Left lung (tissue), 4 donors: ENCODE measurements at regions not wholly inside any gene's neighbourhood (a gene's known extent, or its start where the extent isn't known, plus 50 kb on each side); places are given as distances from the start of the nearest gene placed in this dataset.
A peak's percentile ranks its signal among the peaks of the same experiment; 100 is the strongest.

ENCODE experiments used
- ATAC-seq: fragments of 200-7000 bp; cut with Tn5 transposase; one replicate; pipeline ENCODE4 v1.9.1; 2020; ENCODE audit warnings: moderate library complexity
- DNase-seq, 4 donors: peaks; one replicate each; pipeline ENCODE4 v3.0.0-alpha.2; 2013 to 2020
- H3K27ac ChIP-seq, 2 donors: fragments of 200-600 bp; sonication (generic) in 1 of 2; one replicate each; pipeline versions ENCODE4 v1.5.0 to v1.8.0; 2020 to 2021
- H3K27me3 ChIP-seq, 2 donors: fragments of 200-600 bp; sonication (generic) in 1 of 2; one replicate each; pipeline versions ENCODE4 v1.5.0 to v1.8.0; 2020 to 2021
- H3K36me3 ChIP-seq, 2 donors: fragments of 200-600 bp; sonication (generic) in 1 of 2; one replicate each; pipeline versions ENCODE4 v1.5.0 to v1.8.0; 2020 to 2021
- H3K4me1 ChIP-seq, 2 donors: fragments of 200-600 bp; one replicate each; pipeline ENCODE4 v1.8.0; 2021
- H3K4me3 ChIP-seq, 2 donors: fragments of 200-600 bp; sonication (generic) in 1 of 2; one replicate each; pipeline versions ENCODE4 v1.5.0 to v1.8.0; 2020 to 2021; ENCODE audit warnings: mild to moderate bottlenecking in 1 of 2
- H3K9me3 ChIP-seq, 2 donors: fragments of 200-600 bp; sonication (generic) in 1 of 2; one replicate each; pipeline versions ENCODE4 v1.5.0 to v1.8.0; 2020 to 2021
- CTCF ChIP-seq, 2 donors: fragments of 200-600 bp; sonication (generic) in 1 of 2; IDR thresholded peaks; one replicate each; pipeline versions ENCODE4 v1.5.0 to v1.8.0; 2021; ENCODE audit warnings: antibody characterized with exemption in 2 of 2
- intact Hi-C, 2 donors: fragments of 100-400 bp; cut with DNase I; formaldehyde crosslinking; loops; one replicate each; pipeline versions ENCODE4 v1.11.2 to v1.14.2; 2022
- donor health status: DM: no; HTN: yes; CAD: no.
- donor health status: DM: no; HTN: no; CAD: no.

GRCh38 chr6:156065849-156066248 is 610.2 kb upstream of the NOX3 start:
- Histone ChIP-seq H3K4me3 (no peak overlapping the region), H3K27ac (no peak overlapping the region), H3K9me3 (no peaks in the 10 kb centered on the region), H3K27me3 (no peaks in the 10 kb centered on the region), H3K36me3 (no peaks in the 10 kb centered on the region), H3K4me1 (no peaks in the 10 kb centered on the region)
- intact Hi-C loops, result no loop called here
- no peak for ATAC-seq
- no peak for TF ChIP-seq CTCF (IDR thresholded peaks at IDR 0.05)
- no peak for DNase-seq

GRCh38 chr6:156062091-156062563 is 606.5 kb upstream of the NOX3 start:
- intact Hi-C loops, result no loop called here
- H3K36me3 ChIP-seq, result no peaks in the 10 kb centered on the region
- no peak overlapping the region for H3K27ac ChIP-seq

GRCh38 chr6:156061465-156061864 is 605.8 kb upstream of the NOX3 start:
- ATAC-seq (no peak), DNase-seq (no peak)
- H3K9me3 ChIP-seq, result peaks cover 0 to 1% of the 10 kb centered on the region in 2 donors
- H3K27me3 ChIP-seq, result no peaks in the 10 kb centered on the region
- no peaks in the 10 kb centered on the region for H3K4me1 ChIP-seq
- H3K27ac ChIP-seq, result no peak overlapping the region
- no peak for TF ChIP-seq CTCF (IDR thresholded peaks at IDR 0.05)
- intact Hi-C loops, result no loop called here
- H3K4me3 ChIP-seq, result no peak overlapping the region
- no peaks in the 10 kb centered on the region for H3K36me3 ChIP-seq

More at GRCh38 chr6:156062091-156062563, 606.5 kb upstream of the NOX3 start:
- Histone ChIP-seq H3K4me1 (no peaks in the 10 kb centered on the region), H3K4me3 (no peak overlapping the region), H3K9me3 (no peaks in the 10 kb centered on the region), H3K27me3 (no peaks in the 10 kb centered on the region)
- no peak for ATAC-seq
- TF ChIP-seq CTCF (IDR thresholded peaks at IDR 0.05), result no peak
- peak in 2 of 4 donors; percentile 53 to 57 for DNase-seq

- ATAC-seq (no peak), DNase-seq (no peak)
- Histone ChIP-seq H3K36me3 (no peaks in the 10 kb centered on the region), H3K27ac (no peak overlapping the region), H3K9me3 (peaks cover 0 to 5% of the 10 kb centered on the region in 2 donors), H3K4me1 (no peaks in the 10 kb centered on the region), H3K27me3 (no peaks in the 10 kb centered on the region), H3K4me3 (no peak overlapping the region)
- no peak for TF ChIP-seq CTCF (IDR thresholded peaks at IDR 0.05)
- intact Hi-C loops, result no loop called here
Observed at GRCh38 chr6:156060013-156060412, 604.4 kb upstream of the NOX3 start.

- TF ChIP-seq CTCF (IDR thresholded peaks at IDR 0.05), result no peak
- H3K4me1 ChIP-seq, result no peaks in the 10 kb centered on the region
- H3K27ac ChIP-seq, result no peak overlapping the region
- no peaks in the 10 kb centered on the region for H3K36me3 ChIP-seq
- intact Hi-C loops, result no loop called here
- H3K4me3 ChIP-seq, result no peak overlapping the region
- DNase-seq, result no peak
- H3K27me3 ChIP-seq, result no peaks in the 10 kb centered on the region
- no peak for ATAC-seq
- H3K9me3 ChIP-seq, result peaks cover 0 to 5% of the 10 kb centered on the region in 2 donors
Observed at GRCh38 chr6:156058356-156058755, 602.7 kb upstream of the NOX3 start.
